ENCODE measurements at regions not wholly inside any gene's neighbourhood (a gene's known extent, or its start where the extent isn't known, plus 50 kb on each side); places are given as distances from the start of the nearest gene placed in this dataset.

- DNase-seq (ENCODE audit: low spot score) = no peak
- H3K27me3 ChIP-seq (replicated peaks; ENCODE audit: insufficient read depth) = no peaks in the 10 kb centered on the region
- H3K4me3 ChIP-seq = no peak overlapping the region
- no peak for TF ChIP-seq CTCF (IDR thresholded peaks at IDR 0.05)
- H3K9me3 ChIP-seq = no peaks in the 10 kb centered on the region
- no peak overlapping the region for H3K27ac ChIP-seq
- no peaks in the 10 kb centered on the region for H3K36me3 ChIP-seq
- ATAC-seq (ENCODE audit: insufficient number of reproducible peaks, low FRiP score, low read depth) = no peak
- no peaks in the 10 kb centered on the region for H3K4me1 ChIP-seq (ENCODE audit: control insufficient read depth in 1 of 2, low read depth in 2 of 2)
These were observed 95.1 kb upstream of the PIRT start for GRCh38 chr17:10932938-10933337.

- no peaks in the 10 kb centered on the region for H3K27me3 ChIP-seq (replicated peaks; ENCODE audit: insufficient read depth)
- no peak for TF ChIP-seq CTCF (IDR thresholded peaks at IDR 0.05)
- ATAC-seq (ENCODE audit: insufficient number of reproducible peaks, low FRiP score, low read depth) = no peak
- no peak overlapping the region for H3K4me3 ChIP-seq
- no peak for DNase-seq (ENCODE audit: low spot score)
- no peaks in the 10 kb centered on the region for H3K36me3 ChIP-seq
- no peak overlapping the region for H3K27ac ChIP-seq
- H3K4me1 ChIP-seq (ENCODE audit: control insufficient read depth in 1 of 2, low read depth in 2 of 2) = no peaks in the 10 kb centered on the region
- H3K9me3 ChIP-seq = no peaks in the 10 kb centered on the region
These were observed 93.2 kb upstream of the PIRT start for GRCh38 chr17:10931133-10931532.

- H3K4me3 ChIP-seq = no peak overlapping the region
- no peaks in the 10 kb centered on the region for H3K9me3 ChIP-seq
- TF ChIP-seq CTCF (IDR thresholded peaks at IDR 0.05) = no peak
- ATAC-seq (ENCODE audit: insufficient number of reproducible peaks, low FRiP score, low read depth) (no peak), DNase-seq (ENCODE audit: low spot score) (no peak)
- no peaks in the 10 kb centered on the region for H3K4me1 ChIP-seq (ENCODE audit: control insufficient read depth in 1 of 2, low read depth in 2 of 2)
- H3K36me3 ChIP-seq = no peaks in the 10 kb centered on the region
- H3K27ac ChIP-seq = no peak overlapping the region
- H3K27me3 ChIP-seq (replicated peaks; ENCODE audit: insufficient read depth) = no peaks in the 10 kb centered on the region
These were observed 89.8 kb upstream of the PIRT start for GRCh38 chr17:10927712-10928111.

GRCh38 chr17:10920558-10921108 lies 82.7 kb upstream of the PIRT start:
- no peaks in the 10 kb centered on the region for H3K36me3 ChIP-seq
- H3K9me3 ChIP-seq = no peaks in the 10 kb centered on the region
- ATAC-seq (ENCODE audit: insufficient number of reproducible peaks, low FRiP score, low read depth) (no peak), DNase-seq (ENCODE audit: low spot score) (no peak)
- no peaks in the 10 kb centered on the region for H3K27me3 ChIP-seq (replicated peaks; ENCODE audit: insufficient read depth)
- H3K27ac ChIP-seq = no peak overlapping the region
- no peak overlapping the region for H3K4me3 ChIP-seq
- no peaks in the 10 kb centered on the region for H3K4me1 ChIP-seq (ENCODE audit: control insufficient read depth in 1 of 2, low read depth in 2 of 2)
- TF ChIP-seq CTCF (IDR thresholded peaks at IDR 0.05) = no peak

GRCh38 chr17:10907370-10907769 lies 69.5 kb upstream of the PIRT start:
- DNase-seq (ENCODE audit: low spot score) (no peak), ATAC-seq (ENCODE audit: insufficient number of reproducible peaks, low FRiP score, low read depth) (no peak)
- H3K27ac ChIP-seq = no peak overlapping the region
- H3K36me3 ChIP-seq = no peaks in the 10 kb centered on the region
- no peaks in the 10 kb centered on the region for H3K9me3 ChIP-seq
- no peaks in the 10 kb centered on the region for H3K27me3 ChIP-seq (replicated peaks; ENCODE audit: insufficient read depth)
- no peak for TF ChIP-seq CTCF (IDR thresholded peaks at IDR 0.05)
- H3K4me3 ChIP-seq = no peak overlapping the region
- no peaks in the 10 kb centered on the region for H3K4me1 ChIP-seq (ENCODE audit: control insufficient read depth in 1 of 2, low read depth in 2 of 2)
